Upper lobe of left lung (tissue), 6 donors: ENCODE measurements at regions not wholly inside any gene's neighbourhood (a gene's known extent, or its start where the extent isn't known, plus 50 kb on each side); places are given as distances from the start of the nearest gene placed in this dataset.
A peak's percentile ranks its signal among the peaks of the same experiment; 100 is the strongest.

Source experiments
- ATAC-seq, 2 donors: fragments of 200-7000 bp; cut with Tn5 transposase; one replicate each; pipeline ENCODE4 v1.9.1; 2022; ENCODE audit warnings: mild to moderate bottlenecking in 2 of 2, moderate library complexity in 2 of 2; ENCODE audit not compliant: low FRiP score in 2 of 2
- DNase-seq, 2 donors: peaks; one replicate each; pipeline ENCODE4 v3.0.0-alpha.2; 2019 to 2020
- H3K27ac ChIP-seq, 4 donors: fragments of 200-600 bp; sonication (generic); one replicate each; pipeline ENCODE4 v1.5.1; 2016 to 2019
- H3K27me3 ChIP-seq, 4 donors: fragments of 200-600 bp; sonication (generic); one replicate each; pipeline ENCODE4 v1.5.1; 2017 to 2019
- H3K36me3 ChIP-seq, 4 donors: fragments of 200-600 bp; sonication (generic); one replicate each; pipeline ENCODE4 v1.5.1; 2016 to 2019
- H3K4me1 ChIP-seq, 4 donors: fragments of 200-600 bp; sonication (generic); one replicate each; pipeline ENCODE4 v1.5.1; 2018 to 2019
- H3K4me3 ChIP-seq, 4 donors: fragments of 200-600 bp; sonication (generic); one replicate each; pipeline ENCODE4 v1.5.1; 2017 to 2019; ENCODE audit warnings: mild to moderate bottlenecking in 2 of 4, moderate library complexity in 1 of 4
- H3K9me3 ChIP-seq, 4 donors: fragments of 200-600 bp; sonication (generic); one replicate each; pipeline ENCODE4 v1.5.1; 2018 to 2019
- CTCF ChIP-seq, 6 experiments: fragments of 450-650 bp in 4 of 6; fragments of 200-600 bp in 2 of 6; sonication (generic) in 2 of 6; IDR thresholded peaks; one replicate each; pipeline ENCODE4 v1.5.1; 2016 to 2019; ENCODE audit warnings: antibody characterized with exemption in 6 of 6
- EP300 ChIP-seq, 4 donors: sonication (generic); formaldehyde crosslinking; IDR thresholded peaks; one replicate each; pipeline ENCODE4 v1.5.1; 2017; ENCODE audit warnings: antibody characterized with exemption in 4 of 4, control low read depth in 2 of 4
- POLR2A ChIP-seq, 4 donors: fragments of 450-650 bp; IDR thresholded peaks; one replicate each; pipeline ENCODE4 v1.5.1; 2016 to 2017; ENCODE audit warnings: antibody characterized with exemption in 4 of 4, mild to moderate bottlenecking in 2 of 4
- POLR2AphosphoS5 ChIP-seq, 2 donors: sonication (generic); formaldehyde crosslinking; IDR thresholded peaks; one replicate each; pipeline ENCODE4 v1.5.1; 2017; ENCODE audit warnings: antibody characterized with exemption in 2 of 2
- WGBS, 2 donors: methylation state at CpG; one replicate each; pipeline ENCODE4 v1.1.5; 2017 to 2018; 5-methylcytosine and 5-hydroxymethylcytosine counted together
- donor health status: DM: no; HTN: no; CAD: no; lungs with moderate emphysema.
- donor health status: DM: no; HTN: yes; CAD: no; lungs with severe emphysema.

GRCh38 chr1:4367230-4367777, 287.1 kb upstream of the AJAP1 start:
- H3K4me3 ChIP-seq: no peak overlapping the region
- H3K27me3 ChIP-seq: no peaks in the 10 kb centered on the region
- ATAC-seq (no peak), DNase-seq (peak in 1 of 2 donors; percentile 54)
- no peak overlapping the region for H3K27ac ChIP-seq
- no peaks in the 10 kb centered on the region for H3K36me3 ChIP-seq
- H3K9me3 ChIP-seq: peaks cover 0 to 5% (median 0%) of the 10 kb centered on the region in 4 donors
- H3K4me1 ChIP-seq: no peaks in the 10 kb centered on the region
- TF ChIP-seq EP300 (IDR thresholded peaks at IDR 0.05) (no peak), POLR2AphosphoS5 (IDR thresholded peaks at IDR 0.05) (no peak), POLR2A (IDR thresholded peaks at IDR 0.05) (no peak), CTCF (IDR thresholded peaks at IDR 0.05) (no peak)
- whole genome bisulfite sequencing, 2 donors: 77 to 90% methylated on average over 5 to 13 of the region's 13 CpGs

GRCh38 chr1:4369335-4369734, 285.1 kb upstream of the AJAP1 start:
- DNase-seq (no peak), ATAC-seq (no peak)
- H3K27ac ChIP-seq: no peak overlapping the region
- no peaks in the 10 kb centered on the region for H3K4me1 ChIP-seq
- no peaks in the 10 kb centered on the region for H3K9me3 ChIP-seq
- WGBS, 2 donors: 87 to 96% methylated on average over 4 of the region's 4 CpGs
- no peaks in the 10 kb centered on the region for H3K36me3 ChIP-seq
- TF ChIP-seq EP300 (IDR thresholded peaks at IDR 0.05): no peak
- TF ChIP-seq POLR2AphosphoS5 (IDR thresholded peaks at IDR 0.05): no peak
- no peak for TF ChIP-seq POLR2A (IDR thresholded peaks at IDR 0.05)
- TF ChIP-seq CTCF (IDR thresholded peaks at IDR 0.05): no peak
- H3K4me3 ChIP-seq: no peak overlapping the region
- no peaks in the 10 kb centered on the region for H3K27me3 ChIP-seq

- Histone ChIP-seq H3K36me3 (no peaks in the 10 kb centered on the region), H3K27me3 (no peaks in the 10 kb centered on the region), H3K9me3 (no peaks in the 10 kb centered on the region), H3K27ac (no peak overlapping the region), H3K4me3 (no peak overlapping the region), H3K4me1 (no peaks in the 10 kb centered on the region)
- ATAC-seq: no peak
- DNase-seq: no peak
- WGBS, 2 donors: 78 to 92% methylated on average over 6 of the region's 6 CpGs
- no peak for TF ChIP-seq POLR2A (IDR thresholded peaks at IDR 0.05)
- TF ChIP-seq EP300 (IDR thresholded peaks at IDR 0.05): no peak
- no peak for TF ChIP-seq CTCF (IDR thresholded peaks at IDR 0.05)
- no peak for TF ChIP-seq POLR2AphosphoS5 (IDR thresholded peaks at IDR 0.05)
Observed at GRCh38 chr1:4371849-4372248, 282.6 kb upstream of the AJAP1 start.

GRCh38 chr1:4375812-4376211, 278.6 kb upstream of the AJAP1 start:
- H3K27me3 ChIP-seq: no peaks in the 10 kb centered on the region
- H3K9me3 ChIP-seq: peaks cover 0 to 6% (median 0%) of the 10 kb centered on the region in 4 donors
- 73 to 82% methylated on average over 1 of the region's 1 CpG for WGBS, 2 donors
- no peak for ATAC-seq
- H3K4me3 ChIP-seq: no peak overlapping the region
- DNase-seq: no peak
- H3K36me3 ChIP-seq: no peaks in the 10 kb centered on the region
- TF ChIP-seq POLR2AphosphoS5 (IDR thresholded peaks at IDR 0.05): no peak
- no peak for TF ChIP-seq CTCF (IDR thresholded peaks at IDR 0.05)
- no peak for TF ChIP-seq EP300 (IDR thresholded peaks at IDR 0.05)
- TF ChIP-seq POLR2A (IDR thresholded peaks at IDR 0.05): no peak
- H3K4me1 ChIP-seq: no peaks in the 10 kb centered on the region
- H3K27ac ChIP-seq: no peak overlapping the region

GRCh38 chr1:4379451-4380175, 274.8 kb upstream of the AJAP1 start:
- Histone ChIP-seq H3K36me3 (no peaks in the 10 kb centered on the region), H3K27ac (no peak overlapping the region), H3K9me3 (peaks cover 0 to 21% (median 3%) of the 10 kb centered on the region in 4 donors), H3K27me3 (no peaks in the 10 kb centered on the region), H3K4me3 (no peak overlapping the region), H3K4me1 (no peaks in the 10 kb centered on the region)
- WGBS, 2 donors: 80% methylated on average over 6 of the region's 6 CpGs
- DNase-seq (no peak), ATAC-seq (no peak)
- TF ChIP-seq POLR2A (IDR thresholded peaks at IDR 0.05) (no peak), CTCF (IDR thresholded peaks at IDR 0.05) (no peak), POLR2AphosphoS5 (IDR thresholded peaks at IDR 0.05) (no peak), EP300 (IDR thresholded peaks at IDR 0.05) (no peak)
